Activated CD4-positive, alpha-beta memory T cell treated with anti-CD3 and anti-CD28 coated beads, Interleukin-2, amount 10 ng/mL, durations not matched to agents 7 days and 5 days (primary cell): ENCODE measurements at regions not wholly inside any gene's neighbourhood (a gene's known extent, or its start where the extent isn't known, plus 50 kb on each side); places are given as distances from the start of the nearest gene placed in this dataset.
"Not testable (repeated sequence)": the region's sequence is repeated elsewhere in the genome, so short reads cannot be mapped to it uniquely, and the experiment has no call there.

Source experiments
- CTCF ChIA-PET: fragments of 350-600 bp; sonication (Branson Sonifier 250); formaldehyde crosslinking; loops from one replicate; lab custom pipeline; 2021; ENCODE audit warnings: antibody characterized with exemption, inconsistent platforms; lab: Charles Lee
- POLR2A ChIA-PET: fragments of 350-600 bp; sonication (Branson Sonifier 250); formaldehyde crosslinking; loops from one replicate; lab custom pipeline; 2021; ENCODE audit warnings: antibody characterized with exemption; lab: Charles Lee
- DNase-seq: peaks from one replicate; pipeline ENCODE4 v3.0.0-alpha.2; 2020
- H3K27ac Mint-ChIP-seq: one replicate; pipeline ENCODE4 v1.8.0; 2021; ENCODE audit warnings: mild to moderate bottlenecking, mixed read lengths
- H3K27me3 Mint-ChIP-seq: one replicate; pipeline ENCODE4 v1.8.0; 2021; ENCODE audit warnings: mixed read lengths
- H3K36me3 Mint-ChIP-seq: one replicate; pipeline ENCODE4 v1.8.0; 2021; ENCODE audit warnings: low read depth, mixed read lengths
- H3K4me1 Mint-ChIP-seq: one replicate; pipeline ENCODE4 v1.8.0; 2021; ENCODE audit warnings: mixed read lengths
- H3K4me3 Mint-ChIP-seq: one replicate; pipeline ENCODE4 v1.8.0; 2021; ENCODE audit warnings: mild to moderate bottlenecking, mixed read lengths
- H3K9me3 Mint-ChIP-seq: one replicate; pipeline ENCODE4 v1.8.0; 2021; ENCODE audit warnings: mixed read lengths

DNA sequence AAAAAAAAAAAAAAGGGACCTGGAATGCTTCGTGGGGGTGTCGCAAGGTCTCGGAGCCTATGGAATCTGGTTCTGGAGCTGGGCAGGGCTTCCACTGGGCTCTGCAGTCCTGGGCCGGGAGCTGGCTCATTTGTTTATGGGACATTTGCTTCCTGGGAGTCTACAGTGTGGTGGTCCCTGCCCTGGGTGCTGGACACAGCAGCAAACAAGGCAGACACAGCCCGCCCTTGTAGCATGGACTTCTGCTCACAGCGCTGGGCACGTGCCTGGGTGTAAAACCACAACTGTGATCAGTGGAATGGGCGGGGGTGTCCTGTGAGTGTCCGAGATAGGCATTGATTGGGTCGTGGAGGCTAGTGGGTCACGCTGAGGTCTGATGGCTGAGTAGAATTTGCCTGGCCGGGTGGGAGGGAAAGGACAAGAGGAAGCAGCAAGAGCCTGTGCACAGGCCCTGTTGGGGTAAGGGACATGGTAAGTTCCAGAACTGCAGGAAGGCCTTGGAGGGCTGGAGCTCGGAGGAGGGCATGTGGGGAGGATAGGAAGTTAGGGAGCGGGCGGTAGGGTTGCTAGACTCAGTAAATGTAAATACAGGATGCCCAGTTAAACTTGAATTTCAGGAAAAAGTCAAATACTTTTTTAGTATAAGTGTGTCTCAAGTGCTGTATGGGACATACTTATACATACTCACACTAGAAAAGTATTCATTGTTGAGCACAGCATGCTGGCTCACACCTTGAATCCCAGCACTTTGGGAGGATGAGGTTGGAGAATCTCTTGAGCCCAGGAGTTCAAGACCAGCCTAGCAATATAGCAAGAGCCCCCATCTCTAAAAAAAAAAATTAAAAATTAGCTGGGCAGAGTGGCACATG is 61.3 kb upstream of the PMEPA1 start:
- POLR2A ChIA-PET: no interaction called here
- H3K27ac Mint-ChIP-seq: no peak overlapping the region
- DNase-seq: no peak
- H3K4me1 Mint-ChIP-seq: peaks cover 11% of the 10 kb centered on the region
- H3K4me3 Mint-ChIP-seq: no peak overlapping the region
- H3K36me3 Mint-ChIP-seq: no peaks in the 10 kb centered on the region
- no peaks in the 10 kb centered on the region for H3K9me3 Mint-ChIP-seq
- CTCF ChIA-PET: no interaction called here
- peaks cover 11% of the 10 kb centered on the region for H3K27me3 Mint-ChIP-seq

DNA sequence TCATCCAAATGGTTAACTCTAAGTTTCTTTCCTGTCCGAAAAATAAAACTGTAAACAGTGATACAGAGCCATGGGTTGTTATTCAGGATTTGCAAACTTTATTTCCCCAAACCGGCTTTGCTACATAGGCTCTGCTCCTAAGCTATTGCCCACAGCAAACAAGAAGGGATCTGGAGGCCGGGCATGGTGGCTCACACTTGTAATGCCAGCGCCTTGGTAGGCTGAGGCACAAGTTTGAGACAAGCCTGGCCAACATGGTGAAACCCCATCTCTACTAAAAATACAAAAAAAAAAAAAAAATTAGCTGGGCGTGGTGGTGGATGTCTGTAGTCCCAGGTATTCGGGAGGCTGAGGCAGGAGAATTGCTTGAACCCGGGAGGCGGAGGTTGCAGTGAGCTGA is 60.6 kb upstream of the PMEPA1 start:
- H3K36me3 Mint-ChIP-seq, H3K4me3 Mint-ChIP-seq, H3K27ac Mint-ChIP-seq, CTCF ChIA-PET, DNase-seq, H3K9me3 Mint-ChIP-seq, POLR2A ChIA-PET: not testable (repeated sequence)
- Mint-ChIP-seq H3K27me3 (peaks cover 11% of the 10 kb centered on the region), H3K4me1 (peaks cover 11% of the 10 kb centered on the region)

DNA sequence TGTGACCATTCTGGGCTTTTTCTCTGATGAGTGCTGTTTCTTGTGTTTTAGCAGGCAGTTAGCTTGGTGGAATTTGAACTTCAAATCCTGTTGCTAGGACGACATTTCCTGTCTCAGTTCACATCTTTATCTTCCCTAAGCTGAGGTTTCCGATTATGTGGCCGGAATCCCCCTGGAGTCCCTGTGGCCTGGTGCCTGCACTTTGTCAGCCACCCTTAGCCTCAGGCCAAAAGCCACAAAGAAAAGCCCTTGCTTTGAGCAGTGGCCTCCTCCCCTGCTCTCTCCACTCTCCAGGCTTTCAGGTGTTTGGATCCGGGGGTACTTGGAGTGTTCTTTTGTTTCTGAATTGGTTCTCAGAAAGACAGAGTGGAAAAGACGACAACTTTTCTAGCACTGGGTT is 59.9 kb upstream of the PMEPA1 start:
- H3K4me1 Mint-ChIP-seq: peaks cover 11% of the 10 kb centered on the region

DNA sequence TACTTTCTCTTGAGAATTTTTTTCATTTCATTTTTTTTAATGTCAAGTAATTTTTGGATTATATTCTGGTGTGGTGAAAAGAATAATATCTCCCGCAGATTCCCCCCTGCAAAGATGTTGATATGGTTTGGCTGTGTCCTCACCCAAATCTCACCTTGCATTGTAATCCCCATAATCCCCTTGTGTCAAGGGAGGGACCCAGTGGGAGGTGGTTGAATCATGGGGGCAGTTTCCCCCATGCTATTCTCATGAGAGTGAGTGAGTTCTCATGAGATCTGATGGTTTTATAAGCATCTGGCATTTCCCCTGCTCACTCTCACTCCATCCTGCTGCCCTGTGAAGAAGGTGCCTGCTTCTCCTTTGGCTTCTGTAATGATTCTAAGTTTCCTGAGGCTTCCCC is 58.7 kb upstream of the PMEPA1 start:
- CTCF ChIA-PET: no interaction called here
- DNase-seq: no peak
- H3K36me3 Mint-ChIP-seq: no peaks in the 10 kb centered on the region
- peaks cover 11% of the 10 kb centered on the region for H3K4me1 Mint-ChIP-seq
- no peak overlapping the region for H3K27ac Mint-ChIP-seq
- peaks cover 8% of the 10 kb centered on the region for H3K27me3 Mint-ChIP-seq
- no peaks in the 10 kb centered on the region for H3K9me3 Mint-ChIP-seq
- POLR2A ChIA-PET: no interaction called here
- no peak overlapping the region for H3K4me3 Mint-ChIP-seq

More for the DNA sequence above, 59.9 kb upstream of the PMEPA1 start:
- H3K27ac Mint-ChIP-seq: no peak overlapping the region
- no peaks in the 10 kb centered on the region for H3K9me3 Mint-ChIP-seq
- CTCF ChIA-PET: no interaction called here
- no peak overlapping the region for H3K4me3 Mint-ChIP-seq
- H3K27me3 Mint-ChIP-seq: peaks cover 8% of the 10 kb centered on the region
- POLR2A ChIA-PET: no interaction called here
- no peaks in the 10 kb centered on the region for H3K36me3 Mint-ChIP-seq
- DNase-seq: no peak

DNA sequence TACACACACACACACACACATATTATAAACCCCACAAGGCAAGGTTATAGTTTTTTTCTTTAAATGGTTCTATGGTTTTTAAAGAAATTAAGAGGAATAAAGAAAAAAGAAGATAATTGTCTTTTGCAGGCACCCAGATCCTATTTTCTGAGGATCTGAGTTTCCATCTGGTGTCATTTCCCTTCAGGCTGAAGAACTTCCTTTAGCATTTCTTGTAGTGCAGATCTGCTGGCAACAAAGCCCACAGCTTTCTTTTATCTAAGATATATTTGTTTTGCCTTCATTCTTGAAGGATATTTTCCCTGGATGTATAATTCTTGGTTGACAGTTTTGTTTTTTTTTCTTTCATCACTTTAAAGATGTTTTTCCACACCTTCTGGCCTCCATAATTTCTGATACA is 57.6 kb upstream of the PMEPA1 start:
- no peaks in the 10 kb centered on the region for H3K9me3 Mint-ChIP-seq
- POLR2A ChIA-PET: no interaction called here
- no peak overlapping the region for H3K27ac Mint-ChIP-seq

DNA sequence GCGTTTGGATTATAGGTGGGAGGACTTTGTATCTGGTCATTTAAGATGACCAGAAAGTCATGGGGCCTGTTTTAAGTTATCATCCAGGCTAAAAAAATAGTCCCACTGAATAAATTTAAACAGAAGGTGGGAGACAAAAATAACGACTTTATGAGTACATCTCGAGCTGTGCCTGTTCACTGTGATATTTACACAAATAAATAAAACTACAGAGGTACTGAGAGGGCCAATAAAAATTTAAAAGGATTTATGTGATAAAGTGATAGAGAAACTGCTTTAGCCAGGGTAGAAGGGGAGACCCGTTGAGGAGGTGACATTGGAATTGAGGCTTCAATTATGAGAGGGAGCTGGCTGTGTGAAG is 53.4 kb upstream of the PMEPA1 start:
- ChIA-PET POLR2A (no interaction called here), CTCF (no interaction called here)
- Mint-ChIP-seq H3K4me3 (no peak overlapping the region), H3K36me3 (no peaks in the 10 kb centered on the region), H3K27ac (no peak overlapping the region), H3K27me3 (peaks cover 29% of the 10 kb centered on the region), H3K9me3 (peaks cover 3% of the 10 kb centered on the region), H3K4me1 (no peaks in the 10 kb centered on the region)
- no peak for DNase-seq

More for the DNA sequence above, 57.6 kb upstream of the PMEPA1 start:
- Mint-ChIP-seq H3K27me3 (peaks cover 14% of the 10 kb centered on the region), H3K4me3 (no peak overlapping the region), H3K36me3 (no peaks in the 10 kb centered on the region), H3K4me1 (peaks cover 8% of the 10 kb centered on the region)
- CTCF ChIA-PET: no interaction called here
- DNase-seq: no peak

DNA sequence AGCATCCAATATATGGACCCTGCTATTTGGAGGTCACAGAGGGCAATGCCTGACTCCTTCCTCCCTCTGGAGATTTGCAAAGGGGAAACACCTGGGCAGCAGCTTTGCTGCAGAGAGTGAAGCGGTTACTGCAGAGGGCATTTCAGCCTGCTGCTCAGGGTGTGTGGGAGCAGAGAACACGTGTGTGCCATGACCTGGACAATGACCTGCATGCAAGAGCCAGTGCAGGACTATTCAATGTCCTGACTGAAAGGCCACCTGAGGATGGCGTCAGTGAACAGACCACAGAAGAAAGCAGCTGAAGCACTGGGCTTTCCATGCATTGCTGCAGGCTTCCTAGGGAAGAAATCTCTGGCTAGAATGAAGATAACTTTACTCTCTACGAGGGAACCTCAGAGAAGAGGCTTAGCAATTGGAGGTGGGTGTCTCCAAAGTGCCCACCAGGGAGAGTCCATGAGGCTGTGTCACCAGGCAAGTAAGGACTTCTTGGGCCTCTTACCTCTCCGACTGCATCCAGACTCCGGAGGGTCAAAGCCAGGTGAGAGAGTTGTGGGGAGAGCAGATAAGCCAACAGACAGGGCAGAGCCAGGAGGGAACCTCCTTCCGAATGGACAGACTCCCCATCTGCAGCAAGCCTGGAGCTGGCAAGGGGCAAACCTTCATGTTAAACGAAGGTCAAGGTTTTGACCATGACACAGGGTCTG is 52.9 kb upstream of the PMEPA1 start:
- POLR2A ChIA-PET: no interaction called here
- CTCF ChIA-PET: no interaction called here
- Mint-ChIP-seq H3K9me3 (peaks cover 3% of the 10 kb centered on the region), H3K4me3 (no peak overlapping the region), H3K27me3 (peaks cover 24% of the 10 kb centered on the region), H3K4me1 (no peaks in the 10 kb centered on the region), H3K27ac (no peak overlapping the region), H3K36me3 (no peaks in the 10 kb centered on the region)
- no peak for DNase-seq

DNA sequence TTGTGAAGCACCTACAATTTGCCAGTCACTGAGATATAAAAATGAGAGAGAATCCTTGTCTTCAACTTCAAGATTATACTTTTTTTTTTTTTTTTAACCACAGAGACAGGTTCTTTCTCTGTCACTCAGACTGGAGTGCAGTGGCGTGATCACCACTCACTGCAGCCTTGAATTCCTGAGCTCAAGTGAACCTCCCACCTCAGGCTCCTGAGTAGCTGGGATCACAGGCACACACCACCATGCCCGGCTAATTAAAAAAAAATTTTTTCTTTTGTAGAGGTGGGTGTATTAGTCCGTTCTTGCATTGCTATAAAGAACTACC is 51.6 kb upstream of the PMEPA1 start:
- Mint-ChIP-seq H3K9me3 (peaks cover 3% of the 10 kb centered on the region), H3K27me3 (peaks cover 25% of the 10 kb centered on the region), H3K4me3 (no peak overlapping the region), H3K27ac (no peak overlapping the region), H3K36me3 (no peaks in the 10 kb centered on the region), H3K4me1 (no peaks in the 10 kb centered on the region)
- CTCF ChIA-PET: no interaction called here
- POLR2A ChIA-PET: no interaction called here
- no peak for DNase-seq

DNA sequence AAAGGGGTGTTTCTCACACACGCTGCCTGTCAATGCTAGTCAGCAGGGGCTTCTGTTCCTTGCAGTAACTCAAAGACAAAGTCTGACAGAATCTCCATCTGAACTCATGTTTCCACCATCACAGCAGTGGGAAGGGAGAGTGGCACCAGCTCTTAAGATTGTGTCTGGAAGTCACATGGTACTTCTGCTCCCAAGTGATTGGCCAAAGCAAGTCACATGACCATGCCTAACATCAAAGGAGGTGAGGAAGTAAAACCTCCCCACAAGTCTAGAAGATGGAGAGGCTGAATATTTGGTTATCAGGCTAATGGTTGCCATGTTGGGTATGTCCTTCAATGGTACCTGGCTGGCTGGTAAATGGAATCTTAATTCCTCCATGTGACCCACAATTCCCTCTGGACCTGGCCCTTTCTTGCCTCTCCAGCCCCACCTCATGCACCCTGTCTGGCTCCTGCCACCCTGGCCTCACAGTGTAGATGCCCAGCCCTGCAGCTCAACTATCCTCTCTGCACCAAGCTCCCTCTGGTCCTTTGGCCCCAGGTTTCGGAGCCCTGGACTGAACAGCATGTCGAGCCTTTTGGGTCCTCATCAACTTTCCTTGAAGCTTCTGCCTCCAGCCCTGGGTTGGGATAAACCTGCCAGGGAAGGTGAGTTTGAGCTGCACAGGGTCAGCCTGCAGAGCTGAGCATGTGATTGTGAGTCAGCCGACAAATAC is 51.0 kb upstream of the PMEPA1 start:
- H3K36me3 Mint-ChIP-seq: no peaks in the 10 kb centered on the region
- POLR2A ChIA-PET: no interaction called here
- no peak overlapping the region for H3K4me3 Mint-ChIP-seq
- peaks cover 3% of the 10 kb centered on the region for H3K9me3 Mint-ChIP-seq
- CTCF ChIA-PET: no interaction called here
- H3K4me1 Mint-ChIP-seq: no peaks in the 10 kb centered on the region
- DNase-seq: no peak
- H3K27me3 Mint-ChIP-seq: peaks cover 25% of the 10 kb centered on the region
- H3K27ac Mint-ChIP-seq: no peak overlapping the region

DNA sequence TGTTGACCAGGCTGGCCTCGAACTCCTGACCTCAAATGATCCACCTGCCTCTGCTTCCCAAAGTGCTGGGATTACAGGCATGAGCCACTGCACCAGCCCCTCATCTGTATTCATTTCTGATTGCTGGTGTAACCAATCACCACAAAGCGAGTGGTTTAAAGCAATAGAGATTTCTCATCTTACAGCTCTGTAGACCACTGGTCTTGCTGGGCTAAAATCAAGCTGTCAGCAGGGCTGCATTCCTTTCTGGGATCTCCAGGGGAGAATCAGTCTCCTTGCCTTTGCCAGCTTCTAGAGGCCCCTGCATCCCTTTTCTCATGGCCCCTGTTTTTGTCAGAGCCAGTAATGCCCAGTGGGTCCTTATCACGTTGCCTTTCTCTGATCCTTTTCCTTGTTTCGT is 49.9 kb upstream of the PMEPA1 start:
- Mint-ChIP-seq H3K27me3 (peaks cover 32% of the 10 kb centered on the region), H3K27ac (no peak overlapping the region), H3K9me3 (peaks cover 5% of the 10 kb centered on the region), H3K4me3 (no peak overlapping the region), H3K36me3 (no peaks in the 10 kb centered on the region), H3K4me1 (no peaks in the 10 kb centered on the region)
- ChIA-PET POLR2A (no interaction called here), CTCF (no interaction called here)
- no peak for DNase-seq
